Calu3 (cell line): ENCODE measurements at regions not wholly inside any gene's neighbourhood (a gene's known extent, or its start where the extent isn't known, plus 50 kb on each side); places are given as distances from the start of the nearest gene placed in this dataset.

Experiments
- BruUV-seq: library from RNA; stranded (reverse); fragments of 400-500 nt; replicated peaks from 2 replicates; lab custom pipeline; 2021; lab: Mats Ljungman, UMichigan
- CTCF ChIA-PET: fragments of 300-600 bp; sonication (Branson Sonifier 250); formaldehyde crosslinking; loops from one replicate; lab custom pipeline; 2022; ENCODE audit warnings: antibody characterized with exemption; lab: Charles Lee
- DNase-seq: peaks from one replicate; pipeline ENCODE4 v3.0.0; 2022
- H3K27ac Mint-ChIP-seq: one replicate; pipeline ENCODE4 v1.8.0; 2022; ENCODE audit warnings: mixed read lengths; ENCODE audit not compliant: unreplicated experiment
- H3K27me3 Mint-ChIP-seq: one replicate; pipeline ENCODE4 v1.8.0; 2022; ENCODE audit warnings: mixed read lengths; ENCODE audit not compliant: unreplicated experiment
- H3K36me3 Mint-ChIP-seq: one replicate; pipeline ENCODE4 v1.8.0; 2022; ENCODE audit warnings: mild to moderate bottlenecking, moderate library complexity, mixed read lengths; ENCODE audit not compliant: insufficient read depth, unreplicated experiment
- H3K4me1 Mint-ChIP-seq: one replicate; pipeline ENCODE4 v1.8.0; 2022; ENCODE audit warnings: mild to moderate bottlenecking, low read depth, mixed read lengths; ENCODE audit not compliant: unreplicated experiment
- H3K4me3 Mint-ChIP-seq: one replicate; pipeline ENCODE4 v1.8.0; 2022; ENCODE audit warnings: mild to moderate bottlenecking, low read depth, moderate library complexity, mixed read lengths; ENCODE audit not compliant: unreplicated experiment
- H3K9me3 Mint-ChIP-seq: one replicate; pipeline ENCODE4 v1.8.0; 2022; ENCODE audit warnings: low read depth, mixed read lengths; ENCODE audit not compliant: unreplicated experiment
- CTCF ChIP-seq: fragments of 200-600 bp; IDR thresholded peaks from one replicate; pipeline ENCODE4 v1.8.0; 2022; ENCODE audit warnings: antibody characterized with exemption; ENCODE audit not compliant: unreplicated experiment
- intact Hi-C: fragments of 100-400 bp; cut with micrococcal nuclease; formaldehyde crosslinking; loops from one replicate; pipeline ENCODE4 v1.10.0; 2022; ENCODE audit not compliant: unreplicated experiment

DNA sequence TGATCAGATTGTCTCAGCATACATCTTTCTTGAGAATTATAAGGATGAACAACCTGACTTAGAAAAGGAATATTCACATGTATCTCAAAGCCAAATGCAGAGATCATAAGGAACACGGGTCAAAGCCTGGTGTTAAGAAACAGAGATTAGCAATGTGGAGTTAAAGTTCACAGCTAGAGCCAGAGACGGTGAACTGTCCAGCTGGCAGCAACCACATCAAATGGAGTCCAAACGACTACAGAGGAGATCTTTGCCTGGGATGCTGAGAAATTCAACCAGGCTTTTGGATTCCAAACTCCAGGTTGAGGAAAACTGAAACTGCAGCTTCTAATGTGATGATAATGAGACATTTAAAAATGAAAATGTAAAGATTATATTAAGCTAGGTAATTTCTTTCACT, 939.9 kb upstream of the NXPH2 start:
- Mint-ChIP-seq H3K36me3 (no peaks in the 10 kb centered on the region), H3K27ac (no peak overlapping the region), H3K4me3 (no peak overlapping the region), H3K9me3 (peaks cover 2% of the 10 kb centered on the region), H3K27me3 (no peaks in the 10 kb centered on the region), H3K4me1 (no peaks in the 10 kb centered on the region)
- CTCF ChIA-PET: no interaction called here
- no peak for TF ChIP-seq CTCF
- no TSS peak for BruUV-seq
- intact Hi-C loops: no loop called here
- DNase-seq: no peak

GRCh38 chr2:139704606-139705005, 924.4 kb upstream of the NXPH2 start:
- no peak for DNase-seq
- Mint-ChIP-seq H3K4me1 (no peaks in the 10 kb centered on the region), H3K27ac (no peak overlapping the region), H3K4me3 (no peak overlapping the region), H3K36me3 (no peaks in the 10 kb centered on the region), H3K9me3 (peaks cover 7% of the 10 kb centered on the region), H3K27me3 (no peaks in the 10 kb centered on the region)
- CTCF ChIA-PET: no interaction called here
- no TSS peak for BruUV-seq
- intact Hi-C loops: no loop called here
- TF ChIP-seq CTCF: no peak

GRCh38 chr2:139694327-139694726, 914.1 kb upstream of the NXPH2 start:
- Mint-ChIP-seq H3K36me3 (no peaks in the 10 kb centered on the region), H3K4me3 (no peak overlapping the region), H3K27ac (no peak overlapping the region), H3K9me3 (peaks cover 2% of the 10 kb centered on the region), H3K27me3 (no peaks in the 10 kb centered on the region), H3K4me1 (no peaks in the 10 kb centered on the region)
- no peak for TF ChIP-seq CTCF
- CTCF ChIA-PET: no interaction called here
- intact Hi-C loops: no loop called here
- no peak for DNase-seq
- no TSS peak for BruUV-seq

GRCh38 chr2:139686205-139686604, 906.0 kb upstream of the NXPH2 start:
- DNase-seq: no peak
- Mint-ChIP-seq H3K4me3 (no peak overlapping the region), H3K4me1 (peaks cover 10% of the 10 kb centered on the region), H3K27ac (no peak overlapping the region), H3K27me3 (no peaks in the 10 kb centered on the region), H3K9me3 (peaks cover 3% of the 10 kb centered on the region), H3K36me3 (no peaks in the 10 kb centered on the region)
- TF ChIP-seq CTCF: no peak
- no TSS peak for BruUV-seq
- CTCF ChIA-PET: no interaction called here
- intact Hi-C loops: no loop called here
